CD14-positive monocyte (primary cell): ENCODE measurements at regions not wholly inside any gene's neighbourhood (a gene's known extent, or its start where the extent isn't known, plus 50 kb on each side); places are given as distances from the start of the nearest gene placed in this dataset.

ENCODE experiments used
- DNase-seq, 3 donors: peaks; one replicate each; pipeline ENCODE4 v3.0.0-alpha.2; 2011 to 2022
- H2AFZ ChIP-seq: 2 replicates; pipeline ENCODE4 v1.6.0; 2012; ENCODE audit warnings: mild to moderate bottlenecking, low read depth, low read length, inconsistent platforms; ENCODE audit not compliant: insufficient read depth, poor library complexity, severe bottlenecking
- H3K27ac ChIP-seq, 2 donors: 1 replicate in 1 of 2; 2 replicates in 1 of 2; pipeline ENCODE4 v1.5.1; 2012 to 2013; ENCODE audit warnings: low read length in 2 of 2, control low read depth in 1 of 2, inconsistent platforms in 1 of 2, low read depth in 1 of 2, mild to moderate bottlenecking in 1 of 2
- H3K27me3 ChIP-seq, 2 donors: one replicate each; pipeline versions ENCODE4 v1.6.0 to v1.6.1; 2011 to 2013; ENCODE audit warnings: low read length in 2 of 2; ENCODE audit not compliant: control insufficient read depth in 2 of 2, insufficient read depth in 2 of 2
- H3K36me3 ChIP-seq, 2 donors: replicated peaks in 1 of 2; 1 replicate in 1 of 2; 2 replicates in 1 of 2; pipeline versions ENCODE4 v1.5.1 to v1.6.1; 2012 to 2013; ENCODE audit warnings: low read length in 2 of 2, control low read depth in 1 of 2, inconsistent platforms in 1 of 2, mild to moderate bottlenecking in 1 of 2; ENCODE audit not compliant: insufficient read depth in 2 of 2, control insufficient read depth in 1 of 2
- H3K4me1 ChIP-seq, 2 donors: 1 replicate in 1 of 2; 2 replicates in 1 of 2; pipeline versions ENCODE4 v1.5.1 to v1.6.1; 2012 to 2013; ENCODE audit warnings: low read length in 2 of 2, control low read depth in 1 of 2, inconsistent platforms in 1 of 2, mild to moderate bottlenecking in 1 of 2, moderate library complexity in 1 of 2; ENCODE audit not compliant: insufficient read depth in 2 of 2, control insufficient read depth in 1 of 2
- H3K4me2 ChIP-seq: replicated peaks from 2 replicates; pipeline ENCODE3; 2012; ENCODE audit warnings: low read length, moderate library complexity, mild to moderate bottlenecking; ENCODE audit not compliant: poor library complexity, severe bottlenecking; ENCODE audit errors: extremely low read depth
- H3K4me3 ChIP-seq, 3 experiments: fragments of 200-600 bp in 1 of 3; sonication (generic) in 1 of 3; replicated peaks in 1 of 3; 1 replicate in 2 of 3; 2 replicates in 1 of 3; pipeline ENCODE4 v1.5.1; 2011 to 2013; ENCODE audit warnings: low read length in 3 of 3, mild to moderate bottlenecking in 3 of 3, control low read depth in 2 of 3, low read depth in 2 of 3, inconsistent platforms in 1 of 3, moderate library complexity in 1 of 3
- H3K79me2 ChIP-seq: 2 replicates; pipeline ENCODE4 v1.6.0; 2012; ENCODE audit warnings: mild to moderate bottlenecking, control low read depth, inconsistent platforms, low read length, moderate library complexity; ENCODE audit not compliant: insufficient read depth
- H3K9ac ChIP-seq: 2 replicates; pipeline ENCODE4 v1.6.0; 2017; ENCODE audit warnings: low read length, mild to moderate bottlenecking; ENCODE audit not compliant: insufficient read depth, poor library complexity, severe bottlenecking
- H3K9me3 ChIP-seq, 2 donors: replicated peaks in 1 of 2; 1 replicate in 1 of 2; 2 replicates in 1 of 2; pipeline versions ENCODE4 v1.5.1 to v1.6.1; 2012 to 2013; ENCODE audit warnings: low read length in 2 of 2, control low read depth in 1 of 2; ENCODE audit not compliant: control insufficient read depth in 1 of 2, insufficient read depth in 1 of 2
- H4K20me1 ChIP-seq: 2 replicates; pipeline ENCODE4 v1.6.0; 2012; ENCODE audit warnings: mild to moderate bottlenecking, low read length, control low read depth, moderate library complexity; ENCODE audit not compliant: insufficient read depth
- H3K27ac Mint-ChIP-seq, 7 donors: one replicate each; pipeline ENCODE4 v1.8.0; 2020; ENCODE audit warnings: mild to moderate bottlenecking in 7 of 7, mixed read lengths in 7 of 7, moderate library complexity in 6 of 7, inconsistent platforms in 2 of 7
- H3K27me3 Mint-ChIP-seq, 3 donors: one replicate each; pipeline ENCODE4 v1.8.0; 2021 to 2022; ENCODE audit warnings: low read depth in 3 of 3, mild to moderate bottlenecking in 3 of 3, mixed read lengths in 3 of 3, moderate library complexity in 3 of 3, inconsistent platforms in 1 of 3
- H3K36me3 Mint-ChIP-seq, 2 donors: one replicate each; pipeline ENCODE4 v1.8.0; 2020; ENCODE audit warnings: mixed read lengths in 2 of 2, inconsistent platforms in 1 of 2, mild to moderate bottlenecking in 1 of 2
- H3K4me1 Mint-ChIP-seq: one replicate; pipeline ENCODE4 v1.8.0; 2020; ENCODE audit warnings: mild to moderate bottlenecking, mixed read lengths
- H3K4me3 Mint-ChIP-seq, 2 donors: one replicate each; pipeline ENCODE4 v1.8.0; 2020; ENCODE audit warnings: mild to moderate bottlenecking in 2 of 2, mixed read lengths in 2 of 2, moderate library complexity in 1 of 2
- H3K9me3 Mint-ChIP-seq, 7 donors: one replicate each; pipeline ENCODE4 v1.8.0; 2020 to 2022; ENCODE audit warnings: mixed read lengths in 7 of 7, mild to moderate bottlenecking in 6 of 7, moderate library complexity in 6 of 7, inconsistent platforms in 2 of 7
- CTCF ChIP-seq: fragments of 200-600 bp; IDR thresholded peaks from one replicate; pipeline ENCODE4 v1.8.0; 2022; ENCODE audit warnings: antibody characterized with exemption, mild to moderate bottlenecking
- WGBS: methylation state at CpG from one replicate; pipeline ENCODE4 v1.1.5; 2013; ENCODE audit warnings: missing lambda C conversion rate; ENCODE audit not compliant: insufficient coverage; 5-methylcytosine and 5-hydroxymethylcytosine counted together
- intact Hi-C, 2 donors: fragments of 100-400 bp; cut with micrococcal nuclease; formaldehyde crosslinking; loops; one replicate each; pipeline versions ENCODE4 v1.15.0 to v1.15.1; 2023

GRCh38 chr14:71591231-71591630, 341.0 kb upstream of the RGS6 start:
- peaks cover 17 to 29% of the 10 kb centered on the region in 2 donors for H3K4me1 ChIP-seq
- Mint-ChIP-seq H3K9me3 (peaks cover 0 to 2% (median 0%) of the 10 kb centered on the region in 7 donors), H3K4me3 (no peak overlapping the region), H3K27me3 (peaks cover 2 to 6% (median 6%) of the 10 kb centered on the region in 3 donors), H3K4me1 (peaks cover 29% of the 10 kb centered on the region), H3K36me3 (peaks cover 35 to 40% of the 10 kb centered on the region in 2 donors), H3K27ac (no peak overlapping the region)
- H3K9me3 ChIP-seq: no peaks in the 10 kb centered on the region
- no peak overlapping the region for H3K9ac ChIP-seq
- H3K36me3 ChIP-seq: peaks cover 0 to 17% of the 10 kb centered on the region in 2 donors
- no peaks in the 10 kb centered on the region for H3K27me3 ChIP-seq
- intact Hi-C loops: no loop called here
- peaks cover 86% of the 10 kb centered on the region for H4K20me1 ChIP-seq
- DNase-seq: no peak
- H3K4me2 ChIP-seq: no peak overlapping the region
- no peak overlapping the region for H3K27ac ChIP-seq
- no peak overlapping the region for H2AFZ ChIP-seq
- TF ChIP-seq CTCF: no peak
- no peaks in the 10 kb centered on the region for H3K79me2 ChIP-seq
- H3K4me3 ChIP-seq: no peak overlapping the region

GRCh38 chr14:71591929-71592328, 340.3 kb upstream of the RGS6 start:
- peaks cover 29% of the 10 kb centered on the region for H3K4me1 Mint-ChIP-seq
- Histone ChIP-seq H3K4me3 (no peak overlapping the region), H3K79me2 (no peaks in the 10 kb centered on the region), H3K9me3 (no peaks in the 10 kb centered on the region), H3K4me2 (no peak overlapping the region), H3K9ac (no peak overlapping the region), H3K36me3 (peaks cover 0 to 17% of the 10 kb centered on the region in 2 donors), H3K27me3 (no peaks in the 10 kb centered on the region), H2AFZ (no peak overlapping the region), H3K27ac (no peak overlapping the region), H4K20me1 (peaks cover 86% of the 10 kb centered on the region), H3K4me1 (peaks cover 14 to 27% of the 10 kb centered on the region in 2 donors)
- intact Hi-C loops: no loop called here
- H3K36me3 Mint-ChIP-seq: peaks cover 38 to 41% of the 10 kb centered on the region in 2 donors
- TF ChIP-seq CTCF: no peak
- WGBS: no CpG with 5 or more reads among the region's 1 CpG
- H3K4me3 Mint-ChIP-seq: no peak overlapping the region
- peak; percentile 15 to 32 (median 27) for DNase-seq
- peaks cover under 1 to 6% (median 4%) of the 10 kb centered on the region in 3 donors for H3K27me3 Mint-ChIP-seq
- H3K27ac Mint-ChIP-seq: peak overlapping the region in 1 of 7 donors; percentile 15
- peaks cover 0 to 2% (median 0%) of the 10 kb centered on the region in 7 donors for H3K9me3 Mint-ChIP-seq
